Caco-2 (cell line): ENCODE measurements at regions not wholly inside any gene's neighbourhood (a gene's known extent, or its start where the extent isn't known, plus 50 kb on each side); places are given as distances from the start of the nearest gene placed in this dataset.

Source experiments
- BruUV-seq: library from RNA; stranded (reverse); fragments of 400-500 nt; replicated peaks from 2 replicates; lab custom pipeline; 2021; lab: Mats Ljungman, UMichigan
- CTCF ChIA-PET: fragments of 300-600 bp; sonication (Branson Sonifier 250); formaldehyde crosslinking; loops from one replicate; lab custom pipeline; 2022; ENCODE audit warnings: antibody characterized with exemption; lab: Charles Lee
- POLR2A ChIA-PET: fragments of 300-600 bp; sonication (Branson Sonifier 250); formaldehyde crosslinking; loops from one replicate; lab custom pipeline; 2022; ENCODE audit warnings: antibody characterized with exemption; lab: Charles Lee
- DNase-seq, 2 experiments: peaks; one replicate each; pipeline versions ENCODE4 v3.0.0 to v3.0.0-alpha.2; 2020 to 2022
- H3K27me3 ChIP-seq: replicated peaks from 2 replicates; pipeline ENCODE4 v1.6.0; 2011; ENCODE audit warnings: low read length; ENCODE audit not compliant: control insufficient read depth, insufficient read depth
- H3K36me3 ChIP-seq: 2 replicates; pipeline ENCODE4 v1.5.1; 2011; ENCODE audit warnings: low read length; ENCODE audit not compliant: control insufficient read depth, insufficient read depth
- H3K4me1 ChIP-seq: fragments of 250-450 bp; sonication (Bioruptor Pico); 2 replicates; pipeline ENCODE4 v1.5.1; 2020; ENCODE audit warnings: mild to moderate bottlenecking
- H3K4me3 ChIP-seq: 2 replicates; pipeline ENCODE4 v1.5.1; 2011; ENCODE audit warnings: low read depth, mild to moderate bottlenecking, control low read depth, low read length
- H3K9me3 ChIP-seq: fragments of 250-450 bp; sonication (Bioruptor Pico); 2 replicates; pipeline ENCODE4 v1.5.1; 2020; ENCODE audit warnings: mild to moderate bottlenecking, moderate library complexity
- H3K27ac Mint-ChIP-seq: one replicate; pipeline ENCODE4 v1.8.0; 2022; ENCODE audit warnings: mixed read lengths; ENCODE audit not compliant: unreplicated experiment
- H3K27me3 Mint-ChIP-seq: one replicate; pipeline ENCODE4 v1.8.0; 2022; ENCODE audit warnings: mixed read lengths; ENCODE audit not compliant: insufficient read depth, unreplicated experiment
- H3K36me3 Mint-ChIP-seq: one replicate; pipeline ENCODE4 v1.8.0; 2022; ENCODE audit warnings: mild to moderate bottlenecking, mixed read lengths; ENCODE audit not compliant: insufficient read depth, unreplicated experiment
- H3K4me1 Mint-ChIP-seq: one replicate; pipeline ENCODE4 v1.8.0; 2022; ENCODE audit warnings: low read depth, mixed read lengths; ENCODE audit not compliant: unreplicated experiment
- H3K4me3 Mint-ChIP-seq: one replicate; pipeline ENCODE4 v1.8.0; 2022; ENCODE audit warnings: mild to moderate bottlenecking, moderate library complexity, mixed read lengths; ENCODE audit not compliant: unreplicated experiment
- H3K9me3 Mint-ChIP-seq: one replicate; pipeline ENCODE4 v1.8.0; 2022; ENCODE audit warnings: mixed read lengths; ENCODE audit not compliant: unreplicated experiment
- CTCF ChIP-seq, 2 experiments: fragments of 200-600 bp in 1 of 2; IDR thresholded peaks; 1 replicate in 1 of 2; 2 replicates in 1 of 2; pipeline versions ENCODE4 v1.5.1 to v1.8.0; 2011 to 2022; ENCODE audit warnings: antibody characterized with exemption in 1 of 2, control low read depth in 1 of 2, inconsistent platforms in 1 of 2, low read depth in 1 of 2, low read length in 1 of 2, mild to moderate bottlenecking in 1 of 2, moderate library complexity in 1 of 2; ENCODE audit not compliant: insufficient read depth in 1 of 2, severe bottlenecking in 1 of 2, unreplicated experiment in 1 of 2
- intact Hi-C: fragments of 100-400 bp; cut with micrococcal nuclease; formaldehyde crosslinking; loops from one replicate; pipeline ENCODE4 v1.10.0; 2022; ENCODE audit not compliant: unreplicated experiment

GRCh38 chr18:68402784-68403183 is 312.1 kb downstream of the TMX3 start:
- Mint-ChIP-seq H3K27ac (no peak overlapping the region), H3K4me1 (peaks cover 7% of the 10 kb centered on the region), H3K4me3 (no peak overlapping the region), H3K36me3 (no peaks in the 10 kb centered on the region), H3K27me3 (peaks cover 3% of the 10 kb centered on the region), H3K9me3 (no peaks in the 10 kb centered on the region)
- no peaks in the 10 kb centered on the region for H3K27me3 ChIP-seq
- no peak overlapping the region for H3K4me3 ChIP-seq
- TF ChIP-seq CTCF (IDR thresholded peaks at IDR 0.05; ENCODE audit: insufficient read depth in 1 of 2, low read depth in 1 of 2, low read length in 1 of 2, severe bottlenecking in 1 of 2, unreplicated experiment in 1 of 2) = no peak
- BruUV-seq = no TSS peak
- ChIA-PET CTCF (no interaction called here), POLR2A (no interaction called here)
- H3K4me1 ChIP-seq = no peaks in the 10 kb centered on the region
- no peaks in the 10 kb centered on the region for H3K9me3 ChIP-seq
- H3K36me3 ChIP-seq = no peaks in the 10 kb centered on the region
- intact Hi-C loops = no loop called here
- DNase-seq = no peak

- Histone ChIP-seq H3K9me3 (no peaks in the 10 kb centered on the region), H3K4me3 (no peak overlapping the region), H3K27me3 (no peaks in the 10 kb centered on the region), H3K36me3 (no peaks in the 10 kb centered on the region), H3K4me1 (no peaks in the 10 kb centered on the region)
- Mint-ChIP-seq H3K4me1 (no peaks in the 10 kb centered on the region), H3K27me3 (no peaks in the 10 kb centered on the region), H3K4me3 (no peak overlapping the region), H3K27ac (no peak overlapping the region), H3K36me3 (no peaks in the 10 kb centered on the region), H3K9me3 (no peaks in the 10 kb centered on the region)
- intact Hi-C loops = no loop called here
- BruUV-seq = no TSS peak
- ChIA-PET POLR2A (no interaction called here), CTCF (no interaction called here)
- no peak for DNase-seq
- TF ChIP-seq CTCF (IDR thresholded peaks at IDR 0.05; ENCODE audit: insufficient read depth in 1 of 2, low read depth in 1 of 2, low read length in 1 of 2, severe bottlenecking in 1 of 2, unreplicated experiment in 1 of 2) = no peak
Observed at GRCh38 chr18:68400889-68401288, 314.0 kb downstream of the TMX3 start.

- H3K4me3 ChIP-seq = no peak overlapping the region
- Mint-ChIP-seq H3K9me3 (no peaks in the 10 kb centered on the region), H3K27ac (no peak overlapping the region), H3K36me3 (no peaks in the 10 kb centered on the region), H3K27me3 (no peaks in the 10 kb centered on the region), H3K4me3 (no peak overlapping the region), H3K4me1 (no peaks in the 10 kb centered on the region)
- H3K9me3 ChIP-seq = no peaks in the 10 kb centered on the region
- H3K27me3 ChIP-seq = no peaks in the 10 kb centered on the region
- H3K36me3 ChIP-seq = no peaks in the 10 kb centered on the region
- no peak for DNase-seq
- BruUV-seq = no TSS peak
- H3K4me1 ChIP-seq = no peaks in the 10 kb centered on the region
- POLR2A ChIA-PET = no interaction called here
- CTCF ChIA-PET = no interaction called here
- TF ChIP-seq CTCF (IDR thresholded peaks at IDR 0.05; ENCODE audit: insufficient read depth in 1 of 2, low read depth in 1 of 2, low read length in 1 of 2, severe bottlenecking in 1 of 2, unreplicated experiment in 1 of 2) = no peak
- intact Hi-C loops = no loop called here
Observed at GRCh38 chr18:68399721-68400120, 315.2 kb downstream of the TMX3 start.
